ENCODE measurements at regions not wholly inside any gene's neighbourhood (a gene's known extent, or its start where the extent isn't known, plus 50 kb on each side); places are given as distances from the start of the nearest gene placed in this dataset.

DNA sequence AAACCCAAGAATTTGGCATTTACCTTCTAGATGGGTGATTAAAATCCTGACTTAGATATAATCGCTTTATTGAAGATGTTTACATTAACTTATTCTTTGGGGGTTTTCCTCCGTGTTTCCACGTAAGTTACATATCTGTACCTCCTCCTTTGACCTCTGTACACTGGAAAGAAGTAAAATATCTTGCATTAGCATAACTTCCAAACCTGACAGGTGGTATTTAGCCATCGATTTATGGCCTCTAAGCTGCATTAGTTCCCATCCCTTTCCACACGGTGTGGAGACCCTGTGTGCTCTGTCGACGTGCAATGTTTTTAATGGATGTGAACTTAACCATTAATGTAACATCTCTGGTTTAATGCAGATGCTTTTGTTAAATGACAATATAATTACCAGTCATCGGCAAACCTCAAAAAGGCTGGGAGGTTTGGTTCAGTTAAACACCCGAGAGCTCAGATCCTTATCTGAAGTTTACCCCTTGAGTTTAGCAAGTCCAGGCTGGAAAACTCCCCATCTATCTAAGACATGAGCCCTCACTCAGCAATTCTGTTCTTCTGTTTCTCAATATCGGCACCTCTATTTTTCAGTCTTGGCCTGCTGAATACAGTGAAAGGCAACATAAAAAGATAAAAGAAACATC lies 295.2 kb downstream of the GATA3 start:
- no peaks in the 10 kb centered on the region for H3K4me1 ChIP-seq (ENCODE audit: low read depth)
- TF ChIP-seq, protein P1, sequence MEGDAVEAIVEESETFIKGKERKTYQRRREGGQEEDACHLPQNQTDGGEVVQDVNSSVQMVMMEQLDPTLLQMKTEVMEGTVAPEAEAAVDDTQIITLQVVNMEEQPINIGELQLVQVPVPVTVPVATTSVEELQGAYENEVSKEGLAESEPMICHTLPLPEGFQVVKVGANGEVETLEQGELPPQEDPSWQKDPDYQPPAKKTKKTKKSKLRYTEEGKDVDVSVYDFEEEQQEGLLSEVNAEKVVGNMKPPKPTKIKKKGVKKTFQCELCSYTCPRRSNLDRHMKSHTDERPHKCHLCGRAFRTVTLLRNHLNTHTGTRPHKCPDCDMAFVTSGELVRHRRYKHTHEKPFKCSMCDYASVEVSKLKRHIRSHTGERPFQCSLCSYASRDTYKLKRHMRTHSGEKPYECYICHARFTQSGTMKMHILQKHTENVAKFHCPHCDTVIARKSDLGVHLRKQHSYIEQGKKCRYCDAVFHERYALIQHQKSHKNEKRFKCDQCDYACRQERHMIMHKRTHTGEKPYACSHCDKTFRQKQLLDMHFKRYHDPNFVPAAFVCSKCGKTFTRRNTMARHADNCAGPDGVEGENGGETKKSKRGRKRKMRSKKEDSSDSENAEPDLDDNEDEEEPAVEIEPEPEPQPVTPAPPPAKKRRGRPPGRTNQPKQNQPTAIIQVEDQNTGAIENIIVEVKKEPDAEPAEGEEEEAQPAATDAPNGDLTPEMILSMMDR (IDR thresholded peaks at IDR 0.05), result no peak
- intact Hi-C loops (cut with DNase I, micrococcal nuclease), result no loop called here

DNA sequence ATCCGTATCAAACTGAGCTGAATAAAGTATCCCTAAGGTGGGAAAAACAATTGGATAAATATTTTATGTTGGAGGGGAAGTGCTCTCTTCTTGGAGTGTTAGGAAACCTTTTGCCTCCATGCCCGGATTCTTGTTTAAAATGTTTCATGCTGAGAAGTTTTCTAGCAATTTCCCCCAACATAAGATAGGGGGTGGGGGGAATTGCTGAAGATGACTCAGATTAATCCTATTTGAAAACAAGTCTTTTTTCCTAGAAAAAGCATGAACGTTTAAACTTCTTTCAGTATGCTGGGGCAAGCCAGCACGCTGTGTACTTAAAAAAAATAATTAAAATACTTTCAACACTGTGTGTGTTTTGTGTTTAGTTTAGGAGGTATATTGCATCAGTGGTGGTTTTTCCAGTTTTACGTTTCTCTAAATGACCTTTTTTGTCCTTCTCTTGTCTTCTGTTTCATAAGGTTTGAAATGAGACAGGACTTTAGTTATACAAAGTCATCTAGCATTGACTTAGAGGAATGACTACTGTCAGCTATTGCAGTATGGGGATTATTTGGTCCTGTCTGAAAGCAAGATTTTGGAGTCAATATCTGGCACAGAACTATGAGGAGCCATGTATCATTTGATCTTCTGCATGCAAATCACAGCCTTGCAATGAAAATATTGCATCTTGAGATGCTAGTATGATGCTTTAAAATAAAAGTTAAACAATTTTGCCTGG lies 295.9 kb downstream of the GATA3 start:
- no peaks in the 10 kb centered on the region for H3K9me3 ChIP-seq
- H3K4me3 ChIP-seq, result no peak overlapping the region
- TF ChIP-seq, protein P1 (IDR thresholded peaks at IDR 0.05), result no peak
- intact Hi-C loops (cut with DNase I, micrococcal nuclease), result no loop called here
- H3K4me1 ChIP-seq (ENCODE audit: low read depth), result no peaks in the 10 kb centered on the region
- no peak for ATAC-seq
- no peak for DNase-seq
- no peaks in the 10 kb centered on the region for H3K36me3 ChIP-seq (ENCODE audit: low read depth)

More for the DNA sequence above, 295.2 kb downstream of the GATA3 start:
- DNase-seq (no peak), ATAC-seq (no peak)
- H3K36me3 ChIP-seq (ENCODE audit: low read depth), result no peaks in the 10 kb centered on the region
- no peaks in the 10 kb centered on the region for H3K9me3 ChIP-seq
- no peak overlapping the region for H3K4me3 ChIP-seq

DNA sequence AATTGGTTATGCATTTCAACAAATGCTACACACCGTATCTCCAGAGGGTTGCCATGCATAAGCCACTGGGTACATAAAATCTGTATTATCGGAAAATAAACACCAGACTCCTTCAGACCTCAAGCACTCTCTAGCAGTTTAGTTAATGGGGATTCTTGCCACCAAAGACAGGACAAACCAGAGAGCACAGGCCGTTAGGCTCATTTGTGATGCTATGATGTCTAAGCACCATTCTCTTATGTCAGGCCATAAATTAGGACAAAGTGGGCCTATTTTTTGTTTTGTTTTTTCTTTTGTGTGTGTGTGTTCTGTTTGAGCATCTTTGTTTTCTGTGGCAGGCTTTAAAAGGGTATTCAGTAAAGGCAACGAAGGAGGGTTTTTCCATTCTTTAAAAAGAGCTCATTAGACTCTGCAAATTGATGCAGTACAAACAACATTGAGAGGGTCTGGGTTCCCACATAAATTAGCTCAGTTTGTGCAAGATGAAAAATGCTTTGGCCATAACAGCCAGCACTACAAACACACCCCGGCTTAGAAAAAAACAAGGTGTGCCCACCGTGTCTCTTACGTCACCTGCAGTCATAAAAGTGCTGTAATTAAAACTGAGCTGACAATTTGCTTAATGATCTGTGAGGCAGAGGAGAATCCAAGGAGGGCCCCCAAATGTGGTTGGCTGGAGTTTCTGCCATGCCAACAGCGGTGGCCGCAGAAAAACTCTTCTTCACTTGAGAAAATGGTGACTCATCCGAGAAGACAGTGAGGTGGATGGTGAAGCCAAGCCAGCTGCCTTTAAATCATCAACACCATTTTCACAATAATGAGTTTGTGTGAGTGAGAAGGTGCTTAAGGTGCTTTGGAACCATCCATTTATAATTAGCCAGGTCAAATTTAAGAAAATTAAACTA lies 297.9 kb downstream of the GATA3 start:
- TF ChIP-seq, protein P1 (IDR thresholded peaks at IDR 0.05), result no peak
- Histone ChIP-seq H3K9me3 (no peaks in the 10 kb centered on the region), H3K4me3 (no peak overlapping the region), H3K4me1 (ENCODE audit: low read depth) (no peaks in the 10 kb centered on the region), H3K36me3 (ENCODE audit: low read depth) (no peaks in the 10 kb centered on the region)
- ATAC-seq, result no peak
- no peak for DNase-seq
- intact Hi-C loops (cut with DNase I, micrococcal nuclease), result no loop called here

DNA sequence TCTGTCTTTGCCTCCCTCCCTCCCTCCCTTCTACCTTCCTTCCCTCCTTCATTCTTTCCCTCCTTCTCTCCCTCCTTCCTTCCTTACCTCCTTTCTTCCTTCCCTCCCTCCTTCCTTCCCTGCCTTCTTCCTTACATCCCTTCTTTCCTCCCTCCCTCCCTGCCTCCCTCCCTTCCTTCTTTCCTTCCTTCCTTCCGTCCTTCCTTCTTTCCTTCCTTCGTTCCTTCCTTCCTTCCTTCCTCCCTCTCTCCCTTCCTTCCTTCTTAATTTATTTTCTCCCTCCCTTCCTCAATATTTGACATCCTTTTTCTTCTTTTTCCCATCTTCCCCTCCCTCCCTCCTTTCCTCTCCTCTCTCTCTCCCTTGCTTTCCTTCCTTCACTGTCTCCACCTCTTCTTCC lies 301.8 kb downstream of the GATA3 start:
- TF ChIP-seq, protein P1 (IDR thresholded peaks at IDR 0.05), result no peak
- H3K4me1 ChIP-seq (ENCODE audit: low read depth), result no peaks in the 10 kb centered on the region
- intact Hi-C loops (cut with DNase I, micrococcal nuclease), result no loop called here
- no peaks in the 10 kb centered on the region for H3K9me3 ChIP-seq
- H3K4me3 ChIP-seq, result no peak overlapping the region
- ATAC-seq (no peak), DNase-seq (no peak)
- no peaks in the 10 kb centered on the region for H3K36me3 ChIP-seq (ENCODE audit: low read depth)

DNA sequence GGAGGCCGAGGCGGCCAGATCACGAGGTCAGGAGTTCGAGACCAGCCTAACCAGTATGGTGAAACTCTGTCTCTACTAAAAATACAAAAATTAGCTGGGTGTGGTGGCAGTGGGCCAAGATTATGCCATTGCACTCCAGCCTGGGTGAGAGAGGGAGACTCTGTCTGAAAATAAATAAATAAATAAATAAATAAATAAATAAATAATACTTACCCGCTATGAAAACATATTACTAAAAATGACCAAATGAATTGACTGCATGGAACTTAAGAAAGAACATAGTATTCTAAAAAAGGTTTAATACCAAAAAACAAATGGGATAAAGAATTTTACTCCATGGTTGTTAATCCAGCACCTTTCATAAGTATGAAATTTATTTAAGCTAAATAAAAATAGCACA lies 305.0 kb downstream of the GATA3 start:
- Histone ChIP-seq H3K4me1 (ENCODE audit: low read depth) (no peaks in the 10 kb centered on the region), H3K36me3 (ENCODE audit: low read depth) (no peaks in the 10 kb centered on the region), H3K9me3 (no peaks in the 10 kb centered on the region), H3K4me3 (no peak overlapping the region)
- intact Hi-C loops (cut with DNase I, micrococcal nuclease), result no loop called here
- TF ChIP-seq, protein P1 (IDR thresholded peaks at IDR 0.05), result no peak
- no peak for DNase-seq
- ATAC-seq, result no peak

Data from mucosa of descending colon (tissue), 3 donors.